GM23338 (cell line): ENCODE measurements at regions not wholly inside any gene's neighbourhood (a gene's known extent, or its start where the extent isn't known, plus 50 kb on each side); places are given as distances from the start of the nearest gene placed in this dataset.

ENCODE experiments used
- ATAC-seq: fragments of 200-7000 bp; cut with Tn5 transposase; 3 replicates; pipeline ENCODE4 v1.9.1; 2020
- DNase-seq: peaks from one replicate; pipeline ENCODE4 v3.0.0-alpha.2; 2015; ENCODE audit warnings: low spot score
- H2AFZ ChIP-seq: fragments of 200-600 bp; sonication (generic); 2 replicates; pipeline ENCODE4 v1.8.0; 2016; ENCODE audit warnings: antibody characterized with exemption, mild to moderate bottlenecking, moderate library complexity
- H3F3A ChIP-seq: fragments of 200-600 bp; sonication (generic); replicated peaks from 2 replicates; pipeline ENCODE4 v1.8.0; 2017; ENCODE audit warnings: antibody characterized with exemption, mixed run types, low read depth
- H3K27ac ChIP-seq: fragments of 200-600 bp; sonication (generic); 2 replicates; pipeline ENCODE4 v1.6.1; 2016; ENCODE audit warnings: low read depth
- H3K27me3 ChIP-seq: fragments of 200-600 bp; sonication (generic); 2 replicates; pipeline ENCODE4 v1.8.0; 2016; ENCODE audit warnings: mild to moderate bottlenecking, mixed run types, moderate library complexity; ENCODE audit not compliant: insufficient read depth
- H3K36me3 ChIP-seq: fragments of 200-600 bp; sonication (generic); 2 replicates; pipeline ENCODE4 v1.8.0; 2016; ENCODE audit warnings: mild to moderate bottlenecking; ENCODE audit not compliant: insufficient read depth
- H3K4me1 ChIP-seq: fragments of 200-600 bp; sonication (generic); 2 replicates; pipeline ENCODE4 v1.8.0; 2016; ENCODE audit warnings: mild to moderate bottlenecking, moderate library complexity; ENCODE audit not compliant: insufficient read depth
- H3K4me2 ChIP-seq: fragments of 200-600 bp; sonication (generic); 2 replicates; pipeline ENCODE4 v1.7.1; 2017; ENCODE audit warnings: mixed run types
- H3K4me3 ChIP-seq: fragments of 200-600 bp; sonication (generic); 2 replicates; pipeline ENCODE4 v1.6.1; 2016; ENCODE audit warnings: mixed run types
- H3K79me2 ChIP-seq: fragments of 200-600 bp; sonication (generic); replicated peaks from 2 replicates; pipeline ENCODE4 v1.8.0; 2017; ENCODE audit warnings: mild to moderate bottlenecking; ENCODE audit not compliant: insufficient read depth
- H3K9me2 ChIP-seq: fragments of 200-600 bp; sonication (generic); 2 replicates; pipeline ENCODE4 v1.8.0; 2017; ENCODE audit not compliant: insufficient read depth
- H4K20me1 ChIP-seq: fragments of 200-600 bp; sonication (generic); replicated peaks from 2 replicates; pipeline ENCODE4 v1.8.0; 2017; ENCODE audit warnings: mild to moderate bottlenecking; ENCODE audit not compliant: insufficient read depth
- H3K27ac Mint-ChIP-seq: 2 replicates; pipeline ENCODE4 v1.8.0; 2020; ENCODE audit warnings: inconsistent platforms, mild to moderate bottlenecking, moderate library complexity, mixed read lengths
- H3K27me3 Mint-ChIP-seq: 3 replicates; pipeline ENCODE4 v1.8.0; 2022; ENCODE audit warnings: low read depth, mild to moderate bottlenecking, moderate library complexity, mixed read lengths, inconsistent platforms; ENCODE audit not compliant: insufficient read depth, poor library complexity
- H3K36me3 Mint-ChIP-seq: 3 replicates; pipeline ENCODE4 v1.8.0; 2021; ENCODE audit warnings: low read depth, mild to moderate bottlenecking, inconsistent platforms, moderate library complexity, mixed read lengths
- H3K4me1 Mint-ChIP-seq: 3 replicates; pipeline ENCODE4 v1.8.0; 2020; ENCODE audit warnings: mild to moderate bottlenecking, inconsistent platforms, mixed read lengths
- H3K4me3 Mint-ChIP-seq: 3 replicates; pipeline ENCODE4 v1.8.0; 2021; ENCODE audit warnings: moderate library complexity, mild to moderate bottlenecking, inconsistent platforms, mixed read lengths
- H3K9me3 Mint-ChIP-seq: 3 replicates; pipeline ENCODE4 v1.8.0; 2020; ENCODE audit warnings: moderate library complexity, mild to moderate bottlenecking, inconsistent platforms, mixed read lengths
- CREB1 ChIP-seq: fragments of 250-450 bp; sonication (Bioruptor Pico); IDR thresholded peaks from 2 replicates; pipeline ENCODE4 v1.5.0; 2020; ENCODE audit warnings: low read depth, mild to moderate bottlenecking, moderate library complexity
- CTCF ChIP-seq, 2 experiments: fragments of 200-600 bp in 1 of 2; sonication (generic) in 1 of 2; conservative IDR thresholded peaks; 2 replicates each; pipeline versions ENCODE4 v1.5.1 to v1.6.1; 2016 to 2017; ENCODE audit warnings: antibody characterized with exemption in 2 of 2, low read depth in 2 of 2, mild to moderate bottlenecking in 2 of 2, moderate library complexity in 1 of 2
- ETS1 ChIP-seq: IDR thresholded peaks from 2 replicates; pipeline ENCODE4 v1.6.1; 2016; ENCODE audit warnings: antibody characterized with exemption
- EZH2 ChIP-seq: fragments of 200-600 bp; sonication (generic); IDR thresholded peaks from one replicate; pipeline ENCODE4 v1.8.0; 2017; ENCODE audit warnings: antibody characterized with exemption, mild to moderate bottlenecking, low read depth; ENCODE audit not compliant: unreplicated experiment
- EZH2phosphoT487 ChIP-seq: fragments of 200-600 bp; sonication (generic); IDR thresholded peaks from one replicate; pipeline ENCODE4 v1.8.1; 2018; ENCODE audit warnings: antibody characterized with exemption; ENCODE audit not compliant: unreplicated experiment
- JUNB ChIP-seq: IDR thresholded peaks from one replicate; pipeline ENCODE4 v1.6.1; 2016; ENCODE audit warnings: antibody characterized with exemption; ENCODE audit not compliant: unreplicated experiment
- NANOG ChIP-seq: IDR thresholded peaks from 2 replicates; pipeline ENCODE4 v1.6.1; 2016; ENCODE audit warnings: antibody characterized with exemption, borderline replicate concordance
- POLR2AphosphoS5 ChIP-seq: IDR thresholded peaks from 2 replicates; pipeline ENCODE4 v1.6.1; 2016; ENCODE audit warnings: antibody characterized with exemption, low read depth
- REST ChIP-seq: IDR thresholded peaks from one replicate; pipeline ENCODE4 v1.6.1; 2018; ENCODE audit warnings: antibody characterized with exemption; ENCODE audit not compliant: unreplicated experiment
- STAT1 ChIP-seq: IDR thresholded peaks from one replicate; pipeline ENCODE4 v1.6.1; 2016; ENCODE audit warnings: antibody characterized with exemption; ENCODE audit not compliant: unreplicated experiment
- ZNF114 ChIP-seq: fragments of 250-450 bp; sonication (Bioruptor Pico); IDR thresholded peaks from 2 replicates; pipeline ENCODE4 v1.5.0; 2020; ENCODE audit warnings: mild to moderate bottlenecking, moderate library complexity
- ZNF331 ChIP-seq: fragments of 250-450 bp; sonication (Bioruptor Pico); IDR thresholded peaks from 2 replicates; pipeline ENCODE4 v1.5.0; 2020; ENCODE audit warnings: low read depth, mild to moderate bottlenecking, moderate library complexity
- ZNF462 ChIP-seq: fragments of 250-450 bp; sonication (Bioruptor Pico); IDR thresholded peaks from 2 replicates; pipeline ENCODE4 v1.5.0; 2020; ENCODE audit warnings: mild to moderate bottlenecking, moderate library complexity

- TF ChIP-seq ZNF331 = no peak
Measured at GRCh38 chr3:67907735-67908134, 253.3 kb upstream of the SUCLG2 start (continued).

GRCh38 chr3:67906261-67906660 lies 251.8 kb upstream of the SUCLG2 start:
- no peaks in the 10 kb centered on the region for H3K9me3 Mint-ChIP-seq
- ATAC-seq = no peak
- Histone ChIP-seq H3K27me3 (no peaks in the 10 kb centered on the region), H3K79me2 (no peaks in the 10 kb centered on the region), H3K36me3 (no peaks in the 10 kb centered on the region), H2AFZ (no peak overlapping the region), H3F3A (no peaks in the 10 kb centered on the region), H4K20me1 (no peaks in the 10 kb centered on the region), H3K4me3 (no peak overlapping the region), H3K9me2 (no peaks in the 10 kb centered on the region), H3K4me2 (no peak overlapping the region), H3K27ac (no peak overlapping the region), H3K4me1 (no peaks in the 10 kb centered on the region)
- no peaks in the 10 kb centered on the region for H3K4me1 Mint-ChIP-seq
- peaks cover 1% of the 10 kb centered on the region for H3K27me3 Mint-ChIP-seq
- no peaks in the 10 kb centered on the region for H3K36me3 Mint-ChIP-seq
- no peak overlapping the region for H3K27ac Mint-ChIP-seq
- TF ChIP-seq POLR2AphosphoS5 (no peak), ETS1 (no peak), ZNF114 (CRISPR knock-in tag) (no peak), EZH2phosphoT487 (no peak), NANOG (no peak), EZH2 (no peak), JUNB (no peak), CREB1 (no peak), ZNF331 (no peak), ZNF462 (CRISPR knock-in tag) (no peak), REST (no peak), CTCF (conservative IDR thresholded peaks at IDR 0.05; ENCODE audit: low read depth in 2 of 2) (no peak), STAT1 (no peak)
- no peak overlapping the region for H3K4me3 Mint-ChIP-seq
- no peak for DNase-seq
